Ishikawa (cell line): ENCODE measurements at regions not wholly inside any gene's neighbourhood (a gene's known extent, or its start where the extent isn't known, plus 50 kb on each side); places are given as distances from the start of the nearest gene placed in this dataset.

Experiments
- CEBPB ChIP-seq: IDR thresholded peaks from 2 replicates; pipeline ENCODE4 v1.6.1; 2012
- CREB1 ChIP-seq: IDR thresholded peaks from 2 replicates; pipeline ENCODE4 v1.6.1; 2012; ENCODE audit warnings: low read depth
- EGR1 ChIP-seq: IDR thresholded peaks from 2 replicates; pipeline ENCODE4 v1.6.1; 2012
- EP300 ChIP-seq: IDR thresholded peaks from 2 replicates; pipeline ENCODE4 v1.6.1; 2012; ENCODE audit warnings: borderline replicate concordance
- FOXM1 ChIP-seq: IDR thresholded peaks from 2 replicates; pipeline ENCODE4 v1.6.1; 2012; ENCODE audit warnings: low read depth, borderline replicate concordance
- MAX ChIP-seq: IDR thresholded peaks from 2 replicates; pipeline ENCODE4 v1.6.1; 2012
- NFIC ChIP-seq: IDR thresholded peaks from 2 replicates; pipeline ENCODE4 v1.6.1; 2012
- RAD21 ChIP-seq: IDR thresholded peaks from 2 replicates; pipeline ENCODE4 v1.6.1; 2012; ENCODE audit warnings: low read depth
- REST ChIP-seq: IDR thresholded peaks from 2 replicates; pipeline ENCODE4 v1.6.1; 2012; ENCODE audit warnings: low read depth, mild to moderate bottlenecking
- TAF1 ChIP-seq: IDR thresholded peaks from 2 replicates; pipeline ENCODE4 v1.6.1; 2012; ENCODE audit warnings: low read depth, mild to moderate bottlenecking
- TCF12 ChIP-seq: IDR thresholded peaks from 2 replicates; pipeline ENCODE4 v1.6.1; 2012; ENCODE audit warnings: low read depth
- TEAD4 ChIP-seq: IDR thresholded peaks from 2 replicates; pipeline ENCODE4 v1.6.1; 2012
- YY1 ChIP-seq: IDR thresholded peaks from 2 replicates; pipeline ENCODE4 v1.6.1; 2012; ENCODE audit warnings: low read depth
- ZBTB7A ChIP-seq: IDR thresholded peaks from 2 replicates; pipeline ENCODE4 v1.6.1; 2012; ENCODE audit warnings: low read depth
- TF ChIP-seq, protein P1 (sequence below): IDR thresholded peaks from 2 replicates; pipeline ENCODE4 v1.6.1; 2012

DNA sequence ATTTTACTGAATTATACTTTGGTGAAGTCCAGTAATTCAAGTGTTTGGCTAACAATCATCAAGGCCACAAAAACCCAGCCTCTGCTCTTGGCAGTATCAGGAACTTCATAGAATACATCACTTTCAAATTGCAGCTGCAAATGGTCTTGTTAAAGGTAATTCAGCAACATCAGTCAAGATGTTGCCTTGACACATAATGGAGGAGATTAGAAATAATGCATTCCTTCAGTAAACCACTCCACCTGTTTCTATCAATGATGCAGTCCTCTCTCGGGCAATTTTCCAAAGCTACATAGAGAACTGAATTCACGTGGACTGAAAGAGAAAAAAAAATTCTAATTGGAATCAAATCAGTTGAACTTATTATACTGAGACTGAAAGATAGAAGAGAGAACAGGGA is 279.3 kb downstream of the VGLL3 start:
- TF ChIP-seq FOXM1 (no peak), YY1 (no peak), MAX (no peak), EGR1 (no peak), TCF12 (no peak), TEAD4 (no peak), ZBTB7A (no peak), CREB1 (no peak), CEBPB (no peak), EP300 (no peak), NFIC (no peak), RAD21 (no peak), REST (no peak), TAF1 (no peak)
- TF ChIP-seq, protein P1, sequence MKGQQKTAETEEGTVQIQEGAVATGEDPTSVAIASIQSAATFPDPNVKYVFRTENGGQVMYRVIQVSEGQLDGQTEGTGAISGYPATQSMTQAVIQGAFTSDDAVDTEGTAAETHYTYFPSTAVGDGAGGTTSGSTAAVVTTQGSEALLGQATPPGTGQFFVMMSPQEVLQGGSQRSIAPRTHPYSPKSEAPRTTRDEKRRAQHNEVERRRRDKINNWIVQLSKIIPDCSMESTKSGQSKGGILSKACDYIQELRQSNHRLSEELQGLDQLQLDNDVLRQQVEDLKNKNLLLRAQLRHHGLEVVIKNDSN: no peak

DNA sequence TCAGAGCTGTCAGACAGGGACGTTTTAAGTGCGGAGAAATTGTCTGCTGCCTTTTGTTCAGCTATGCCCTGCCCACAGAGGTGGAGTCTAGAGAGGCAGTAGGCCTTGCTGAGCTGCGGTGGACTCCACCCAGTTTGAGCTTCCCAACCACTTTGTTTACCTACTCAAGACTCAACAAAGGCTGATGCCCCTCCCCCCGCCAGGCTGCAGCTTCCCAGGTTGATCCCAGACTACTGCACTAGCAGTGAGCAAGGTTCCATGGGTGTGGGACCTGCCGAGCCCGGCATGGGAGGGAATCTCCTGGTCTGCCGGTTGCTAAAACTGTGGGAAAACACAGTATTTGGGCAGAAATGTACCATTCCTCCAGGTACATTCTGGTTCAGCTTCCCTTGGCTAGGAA is 282.1 kb downstream of the VGLL3 start:
- TF ChIP-seq NFIC (no peak), REST (no peak), TCF12 (no peak)

DNA sequence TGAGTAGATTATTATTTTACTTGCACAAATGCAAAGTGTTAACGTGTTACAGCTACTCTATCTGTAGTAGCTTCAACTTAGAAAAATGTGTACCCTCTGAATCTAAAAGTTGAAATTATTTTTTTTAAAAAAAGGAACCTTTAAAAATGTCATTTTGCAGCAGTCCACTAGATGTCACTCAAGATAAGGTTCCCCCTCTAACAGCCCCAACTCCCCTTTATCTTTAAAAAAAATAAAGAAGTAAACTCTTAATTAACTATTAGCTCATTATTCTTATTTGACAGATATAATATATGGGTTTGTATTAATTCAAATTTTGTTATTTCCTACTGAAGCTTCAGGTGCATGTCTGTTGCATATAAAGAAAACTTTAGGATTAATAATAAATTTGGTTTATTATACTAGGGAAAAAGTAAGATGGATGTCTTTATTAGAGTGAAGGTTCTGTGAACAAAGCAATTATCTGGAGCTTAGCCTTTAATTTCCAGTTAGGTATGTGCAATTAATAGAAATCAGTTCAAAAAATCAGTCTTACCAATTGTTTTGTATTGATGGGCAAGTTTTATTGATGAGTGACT is 288.5 kb downstream of the VGLL3 start:
- TF ChIP-seq RAD21: peak; percentile 53
- TF ChIP-seq NFIC: no peak
- TF ChIP-seq TCF12: no peak
- TF ChIP-seq MAX: no peak

DNA sequence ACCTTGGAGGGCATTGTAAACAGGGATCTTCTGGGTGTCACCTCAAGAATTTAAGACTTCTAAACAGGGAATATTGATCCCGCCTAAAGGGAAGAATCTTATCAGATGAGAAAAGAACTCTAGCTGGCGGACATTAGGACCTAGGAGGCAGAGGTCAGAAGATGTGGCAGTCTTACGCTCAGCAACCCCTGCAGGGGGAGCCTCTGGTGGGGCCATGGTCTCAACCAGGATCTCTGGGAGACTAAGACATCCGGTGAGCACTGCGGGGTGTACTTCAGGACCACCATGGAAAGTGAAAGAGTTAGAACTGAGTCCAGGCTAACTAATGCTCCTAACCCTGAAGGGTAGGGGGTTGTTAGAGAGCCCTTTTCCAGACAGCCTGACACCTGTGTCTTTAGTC is 295.2 kb downstream of the VGLL3 start:
- TF ChIP-seq YY1: no peak
- TF ChIP-seq TCF12: no peak
- no peak for TF ChIP-seq ZBTB7A
- TF ChIP-seq EGR1: no peak
- no peak for TF ChIP-seq CREB1
- TF ChIP-seq, protein P1: no peak
- no peak for TF ChIP-seq TEAD4
- no peak for TF ChIP-seq EP300
- TF ChIP-seq NFIC: no peak
- no peak for TF ChIP-seq TAF1
- TF ChIP-seq CEBPB: no peak
- TF ChIP-seq MAX: no peak
- no peak for TF ChIP-seq REST

GRCh38 chr3:86673991-86674390 is 317.0 kb downstream of the VGLL3 start:
- TF ChIP-seq MAX (no peak), TCF12 (no peak), CREB1 (no peak), TAF1 (no peak), FOXM1 (no peak), NFIC (no peak), EGR1 (no peak), EP300 (no peak), REST (no peak), CEBPB (no peak), TEAD4 (no peak), ZBTB7A (no peak), RAD21 (no peak)
- TF ChIP-seq, protein P1: no peak
